ENCODE measurements at regions not wholly inside any gene's neighbourhood (a gene's known extent, or its start where the extent isn't known, plus 50 kb on each side); places are given as distances from the start of the nearest gene placed in this dataset.

- TF ChIP-seq CTCF (IDR thresholded peaks at IDR 0.05) (no peak), POLR2A (IDR thresholded peaks at IDR 0.05) (no peak), EP300 (IDR thresholded peaks at IDR 0.05) (no peak)
Observed at GRCh38 chr3:70471464-70472342, 159.3 kb upstream of the MDFIC2 start.
